Vagina (tissue), 2 donors: ENCODE measurements at regions not wholly inside any gene's neighbourhood (a gene's known extent, or its start where the extent isn't known, plus 50 kb on each side); places are given as distances from the start of the nearest gene placed in this dataset.
A peak's percentile ranks its signal among the peaks of the same experiment; 100 is the strongest.

Experiments used
- DNase-seq, 2 donors: peaks; one replicate each; pipeline ENCODE4 v3.0.0-alpha.2; 2017; ENCODE audit errors: extremely low spot score in 2 of 2
- H3K27ac ChIP-seq: fragments of 200-600 bp; sonication (generic); one replicate; pipeline ENCODE4 v1.5.1; 2019
- H3K27me3 ChIP-seq: fragments of 200-600 bp; sonication (generic); one replicate; pipeline ENCODE4 v1.5.1; 2019
- H3K36me3 ChIP-seq, 2 donors: fragments of 200-600 bp; sonication (generic); one replicate each; pipeline ENCODE4 v1.5.1; 2017 to 2019
- H3K4me1 ChIP-seq: fragments of 200-600 bp; sonication (generic); one replicate; pipeline ENCODE4 v1.5.1; 2019
- H3K4me3 ChIP-seq, 2 donors: fragments of 200-600 bp; sonication (generic); 1 replicate in 1 of 2; 2 replicates in 1 of 2; pipeline ENCODE4 v1.5.1; 2016 to 2019
- H3K9me3 ChIP-seq: fragments of 200-600 bp; sonication (generic); one replicate; pipeline ENCODE4 v1.5.1; 2019
- CTCF ChIP-seq, 3 experiments: fragments of 450-650 bp in 2 of 3; fragments of 200-600 bp in 1 of 3; sonication (generic) in 1 of 3; IDR thresholded peaks; one replicate each; pipeline ENCODE4 v1.5.1; 2017 to 2019; ENCODE audit warnings: antibody characterized with exemption in 3 of 3, mild to moderate bottlenecking in 2 of 3, moderate library complexity in 2 of 3
- POLR2A ChIP-seq, 2 donors: fragments of 450-650 bp; IDR thresholded peaks; one replicate each; pipeline ENCODE4 v1.6.1; 2017; ENCODE audit warnings: antibody characterized with exemption in 2 of 2, mild to moderate bottlenecking in 2 of 2, moderate library complexity in 2 of 2
- POLR2AphosphoS5 ChIP-seq, 2 donors: sonication (generic); formaldehyde crosslinking; IDR thresholded peaks; one replicate each; pipeline ENCODE4 v1.9.0; 2017; ENCODE audit warnings: antibody characterized with exemption in 2 of 2, mild to moderate bottlenecking in 2 of 2, low read depth in 1 of 2; ENCODE audit not compliant: insufficient read depth in 1 of 2
- intact Hi-C: fragments of 100-400 bp; cut with DNase I; formaldehyde crosslinking; loops from one replicate; pipeline ENCODE4 v1.15.1; 2023

- no peak overlapping the region for H3K4me3 ChIP-seq
- DNase-seq: no peak
- TF ChIP-seq POLR2AphosphoS5 (IDR thresholded peaks at IDR 0.05; ENCODE audit: insufficient read depth in 1 of 2, low read depth in 1 of 2): no peak
- no peaks in the 10 kb centered on the region for H3K9me3 ChIP-seq
- H3K27me3 ChIP-seq: no peaks in the 10 kb centered on the region
- intact Hi-C loops: no loop called here
- H3K4me1 ChIP-seq: peaks cover 11% of the 10 kb centered on the region
- no peaks in the 10 kb centered on the region for H3K36me3 ChIP-seq
- no peak overlapping the region for H3K27ac ChIP-seq
Observed at GRCh38 chr10:14468023-14468441, 137.3 kb upstream of the FRMD4A start.

DNA sequence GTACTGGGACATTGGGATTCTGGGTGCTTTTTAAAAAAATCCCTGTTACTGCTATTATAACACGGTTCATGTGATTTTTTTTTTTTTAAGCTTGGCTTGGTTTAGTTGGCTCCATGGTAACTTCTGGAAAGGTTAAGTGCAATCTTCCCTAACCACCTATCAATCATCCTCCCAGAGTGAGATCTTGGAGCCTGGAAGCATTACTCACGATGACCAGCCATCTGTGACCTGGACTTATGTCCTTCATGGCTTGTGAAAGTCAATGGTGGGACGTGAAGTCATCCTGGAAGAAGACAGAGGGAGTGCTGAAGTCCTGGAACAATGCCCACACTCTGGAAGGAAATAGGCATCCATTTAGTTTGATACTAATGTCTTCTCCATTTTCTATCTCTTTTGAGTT lies 135.5 kb upstream of the FRMD4A start:
- TF ChIP-seq CTCF (IDR thresholded peaks at IDR 0.05): no peak
- no peak for TF ChIP-seq POLR2A (IDR thresholded peaks at IDR 0.05)
- no peak for TF ChIP-seq POLR2AphosphoS5 (IDR thresholded peaks at IDR 0.05; ENCODE audit: insufficient read depth in 1 of 2, low read depth in 1 of 2)
- Histone ChIP-seq H3K27me3 (no peaks in the 10 kb centered on the region), H3K36me3 (no peaks in the 10 kb centered on the region), H3K27ac (no peak overlapping the region), H3K4me1 (peaks cover 11% of the 10 kb centered on the region), H3K4me3 (no peak overlapping the region), H3K9me3 (no peaks in the 10 kb centered on the region)
- DNase-seq: no peak
- intact Hi-C loops: no loop called here

GRCh38 chr10:14460447-14460846 lies 129.7 kb upstream of the FRMD4A start:
- Histone ChIP-seq H3K9me3 (no peaks in the 10 kb centered on the region), H3K27me3 (no peaks in the 10 kb centered on the region), H3K4me3 (no peak overlapping the region), H3K36me3 (no peaks in the 10 kb centered on the region), H3K4me1 (no peaks in the 10 kb centered on the region), H3K27ac (no peak overlapping the region)
- TF ChIP-seq POLR2A (IDR thresholded peaks at IDR 0.05) (no peak), POLR2AphosphoS5 (IDR thresholded peaks at IDR 0.05; ENCODE audit: insufficient read depth in 1 of 2, low read depth in 1 of 2) (no peak), CTCF (IDR thresholded peaks at IDR 0.05) (no peak)
- intact Hi-C loops: loop anchor here (5.0 kb wide), 1 partner anchor 1447 kb away; no protein-coding TSS in a partner anchor
- DNase-seq: no peak

GRCh38 chr10:14459665-14460064 lies 128.9 kb upstream of the FRMD4A start:
- H3K4me3 ChIP-seq: no peak overlapping the region
- no peaks in the 10 kb centered on the region for H3K4me1 ChIP-seq
- no peak for TF ChIP-seq CTCF (IDR thresholded peaks at IDR 0.05)
- peak in 1 of 2 donors; percentile 43 for TF ChIP-seq POLR2AphosphoS5 (IDR thresholded peaks at IDR 0.05; ENCODE audit: insufficient read depth in 1 of 2, low read depth in 1 of 2)
- no peak for DNase-seq
- no peaks in the 10 kb centered on the region for H3K9me3 ChIP-seq
- H3K36me3 ChIP-seq: no peaks in the 10 kb centered on the region
- no peak overlapping the region for H3K27ac ChIP-seq
- H3K27me3 ChIP-seq: no peaks in the 10 kb centered on the region
- intact Hi-C loops: loop anchor here (5.0 kb wide), 1 partner anchor 1448 kb away; no protein-coding TSS in a partner anchor

DNA sequence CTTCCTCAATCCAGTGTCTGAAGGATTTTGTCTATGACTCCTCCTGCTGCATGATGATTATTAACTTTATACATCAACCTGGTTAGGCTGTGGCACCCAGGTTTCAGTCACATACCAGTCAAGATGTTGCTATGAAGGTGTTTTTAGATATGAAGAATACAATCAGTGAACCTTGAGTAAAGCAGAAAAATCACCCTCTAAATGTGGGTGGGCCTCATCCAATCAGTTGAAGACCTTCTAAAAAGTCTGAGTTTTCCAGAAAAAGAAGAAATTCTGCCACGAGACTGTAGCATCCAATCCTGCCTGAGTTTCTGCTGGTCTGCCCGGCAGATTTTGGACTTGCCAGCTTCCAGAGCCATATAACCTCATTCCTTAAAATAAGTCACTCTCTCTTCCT lies 126.1 kb upstream of the FRMD4A start:
- H3K27me3 ChIP-seq: no peaks in the 10 kb centered on the region
- no peak overlapping the region for H3K4me3 ChIP-seq
- H3K27ac ChIP-seq: no peak overlapping the region
- H3K36me3 ChIP-seq: no peaks in the 10 kb centered on the region
- intact Hi-C loops: no loop called here
- no peaks in the 10 kb centered on the region for H3K4me1 ChIP-seq
- no peak for DNase-seq
- TF ChIP-seq CTCF (IDR thresholded peaks at IDR 0.05) (no peak), POLR2AphosphoS5 (IDR thresholded peaks at IDR 0.05; ENCODE audit: insufficient read depth in 1 of 2, low read depth in 1 of 2) (no peak), POLR2A (IDR thresholded peaks at IDR 0.05) (no peak)
- no peaks in the 10 kb centered on the region for H3K9me3 ChIP-seq
